ENCODE measurements at regions not wholly inside any gene's neighbourhood (a gene's known extent, or its start where the extent isn't known, plus 50 kb on each side); places are given as distances from the start of the nearest gene placed in this dataset.
A peak's percentile ranks its signal among the peaks of the same experiment; 100 is the strongest.
"Not testable (repeated sequence)": the region's sequence is repeated elsewhere in the genome, so short reads cannot be mapped to it uniquely, and the experiment has no call there.

DNA sequence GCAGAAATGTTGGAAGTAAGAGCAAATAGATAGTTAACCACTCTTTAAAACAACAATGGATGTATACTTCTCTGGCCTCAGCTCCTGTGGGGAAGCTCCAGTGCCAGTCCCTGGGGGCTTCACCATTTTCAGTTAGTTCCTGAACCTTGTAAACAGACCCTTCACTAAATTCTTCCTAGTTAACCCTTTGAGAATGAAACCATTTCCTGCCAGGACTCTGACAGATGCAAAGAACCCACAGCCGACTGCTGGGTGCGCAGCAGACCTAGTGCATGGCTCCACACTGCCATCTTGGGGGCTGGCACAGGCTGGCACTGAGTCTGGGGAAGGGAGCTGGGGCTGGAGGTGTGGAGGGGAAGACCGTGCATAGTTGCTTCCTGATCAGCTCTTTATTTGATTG lies 244.4 kb downstream of the CEP170 start:
- H3K27ac ChIP-seq (ENCODE audit: low read length); H3K27me3 ChIP-seq (ENCODE audit: control insufficient read depth, insufficient read depth, low read length); H3K9me3 ChIP-seq (ENCODE audit: control insufficient read depth, low read depth, low read length); DNase-seq; H3K36me3 ChIP-seq (ENCODE audit: control insufficient read depth, insufficient read depth, low read length); H3K4me3 ChIP-seq (ENCODE audit: low read length); H3K4me1 ChIP-seq (ENCODE audit: control insufficient read depth, insufficient read depth, low read length): not testable (repeated sequence)
- WGBS (ENCODE audit: insufficient coverage, low lambda C conversion rate) = no CpG with 5 or more reads among the region's 3 CpGs

- not testable (repeated sequence) for H3K4me3 ChIP-seq (ENCODE audit: low read length); H3K27ac ChIP-seq (ENCODE audit: low read length); H3K27me3 ChIP-seq (ENCODE audit: control insufficient read depth, insufficient read depth, low read length); H3K4me1 ChIP-seq (ENCODE audit: control insufficient read depth, insufficient read depth, low read length); H3K9me3 ChIP-seq (ENCODE audit: control insufficient read depth, low read depth, low read length); H3K36me3 ChIP-seq (ENCODE audit: control insufficient read depth, insufficient read depth, low read length); DNase-seq
- WGBS (ENCODE audit: insufficient coverage, low lambda C conversion rate) = no CpG with 5 or more reads among the region's 4 CpGs
Measured at GRCh38 chr1:243001003-243001402, 254.1 kb downstream of the CEP170 start.

GRCh38 chr1:242992776-242993175 lies 262.3 kb downstream of the CEP170 start:
- H3K4me3 ChIP-seq (ENCODE audit: low read length); H3K9me3 ChIP-seq (ENCODE audit: control insufficient read depth, low read depth, low read length); H3K27me3 ChIP-seq (ENCODE audit: control insufficient read depth, insufficient read depth, low read length); H3K36me3 ChIP-seq (ENCODE audit: control insufficient read depth, insufficient read depth, low read length); DNase-seq; H3K27ac ChIP-seq (ENCODE audit: low read length); H3K4me1 ChIP-seq (ENCODE audit: control insufficient read depth, insufficient read depth, low read length): not testable (repeated sequence)
- no CpG with 5 or more reads among the region's 3 CpGs for WGBS (ENCODE audit: insufficient coverage, low lambda C conversion rate)

GRCh38 chr1:242985096-242985495 lies 270.0 kb downstream of the CEP170 start:
- not testable (repeated sequence) for H3K4me3 ChIP-seq (ENCODE audit: low read length); H3K4me1 ChIP-seq (ENCODE audit: control insufficient read depth, insufficient read depth, low read length); H3K27me3 ChIP-seq (ENCODE audit: control insufficient read depth, insufficient read depth, low read length); H3K27ac ChIP-seq (ENCODE audit: low read length); H3K36me3 ChIP-seq (ENCODE audit: control insufficient read depth, insufficient read depth, low read length); H3K9me3 ChIP-seq (ENCODE audit: control insufficient read depth, low read depth, low read length)
- DNase-seq = peak; percentile 28 to 69
- no CpG with 5 or more reads among the region's 3 CpGs for WGBS (ENCODE audit: insufficient coverage, low lambda C conversion rate)

GRCh38 chr1:242973341-242973740 lies 281.7 kb downstream of the CEP170 start:
- not testable (repeated sequence) for H3K27me3 ChIP-seq (ENCODE audit: control insufficient read depth, insufficient read depth, low read length); H3K4me3 ChIP-seq (ENCODE audit: low read length)

GRCh38 chr1:242966892-242967291 lies 288.2 kb downstream of the CEP170 start:
- Histone ChIP-seq H3K4me1 (ENCODE audit: control insufficient read depth, insufficient read depth, low read length) (no peaks in the 10 kb centered on the region), H3K9me3 (ENCODE audit: control insufficient read depth, low read depth, low read length) (no peaks in the 10 kb centered on the region), H3K36me3 (ENCODE audit: control insufficient read depth, insufficient read depth, low read length) (no peaks in the 10 kb centered on the region), H3K27ac (ENCODE audit: low read length) (no peak overlapping the region), H3K27me3 (ENCODE audit: control insufficient read depth, insufficient read depth, low read length) (no peaks in the 10 kb centered on the region), H3K4me3 (ENCODE audit: low read length) (no peak overlapping the region)
- no peak for DNase-seq
- WGBS (ENCODE audit: insufficient coverage, low lambda C conversion rate) = no CpG with 5 or more reads among the region's 3 CpGs

More at GRCh38 chr1:242973341-242973740, 281.7 kb downstream of the CEP170 start:
- H3K36me3 ChIP-seq (ENCODE audit: control insufficient read depth, insufficient read depth, low read length); H3K9me3 ChIP-seq (ENCODE audit: control insufficient read depth, low read depth, low read length); H3K4me1 ChIP-seq (ENCODE audit: control insufficient read depth, insufficient read depth, low read length); DNase-seq; H3K27ac ChIP-seq (ENCODE audit: low read length): not testable (repeated sequence)
- WGBS (ENCODE audit: insufficient coverage, low lambda C conversion rate) = no CpG with 5 or more reads among the region's 3 CpGs

DNA sequence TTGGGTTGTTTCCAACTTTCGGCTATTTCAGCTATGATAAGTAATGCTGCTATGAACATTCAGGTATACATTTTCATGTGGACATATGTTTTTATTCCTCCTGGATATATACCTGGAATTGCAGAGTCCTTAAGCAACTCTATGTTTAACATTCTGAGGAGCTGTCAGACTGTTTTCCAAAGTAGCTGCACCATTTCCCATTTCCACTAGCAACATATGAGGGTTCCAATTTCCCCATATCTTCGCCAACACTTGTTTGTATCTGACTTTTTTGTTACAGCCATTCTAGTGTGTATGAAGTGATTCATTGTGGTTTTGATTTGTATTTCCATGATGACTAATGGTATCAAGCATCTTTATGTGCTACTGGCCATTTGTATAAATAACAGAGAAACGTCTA lies 295.7 kb downstream of the CEP170 start:
- not testable (repeated sequence) for H3K27me3 ChIP-seq (ENCODE audit: control insufficient read depth, insufficient read depth, low read length); H3K36me3 ChIP-seq (ENCODE audit: control insufficient read depth, insufficient read depth, low read length); H3K4me1 ChIP-seq (ENCODE audit: control insufficient read depth, insufficient read depth, low read length); H3K27ac ChIP-seq (ENCODE audit: low read length); H3K4me3 ChIP-seq (ENCODE audit: low read length); DNase-seq; H3K9me3 ChIP-seq (ENCODE audit: control insufficient read depth, low read depth, low read length)
- no CpG with 5 or more reads among the region's 3 CpGs for WGBS (ENCODE audit: insufficient coverage, low lambda C conversion rate)

DNA sequence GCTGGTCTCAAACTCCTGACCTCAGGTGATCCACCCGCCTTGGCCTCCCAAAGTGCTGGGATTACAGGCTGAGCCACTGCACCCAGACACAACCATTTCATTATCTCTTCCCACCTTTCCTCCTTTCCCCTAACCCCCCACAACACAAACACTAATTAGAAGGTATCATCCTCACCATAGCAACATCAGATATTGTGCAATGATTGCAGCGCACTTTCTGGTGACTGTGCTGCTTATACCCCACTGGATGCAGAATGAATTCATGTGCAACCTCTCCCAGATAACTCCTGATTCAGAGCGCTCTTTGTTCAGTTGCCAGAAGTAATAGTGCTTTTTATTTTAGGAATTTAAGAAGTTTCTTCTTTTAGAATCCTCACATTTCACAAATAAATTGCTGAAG lies 300.1 kb downstream of the CEP170 start:
- H3K36me3 ChIP-seq (ENCODE audit: control insufficient read depth, insufficient read depth, low read length); H3K27ac ChIP-seq (ENCODE audit: low read length); H3K27me3 ChIP-seq (ENCODE audit: control insufficient read depth, insufficient read depth, low read length); H3K4me3 ChIP-seq (ENCODE audit: low read length); H3K9me3 ChIP-seq (ENCODE audit: control insufficient read depth, low read depth, low read length); DNase-seq; H3K4me1 ChIP-seq (ENCODE audit: control insufficient read depth, insufficient read depth, low read length): not testable (repeated sequence)
- WGBS (ENCODE audit: insufficient coverage, low lambda C conversion rate) = no CpG with 5 or more reads among the region's 3 CpGs

- Histone ChIP-seq H3K27me3 (ENCODE audit: control insufficient read depth, insufficient read depth, low read length) (no peaks in the 10 kb centered on the region), H3K4me3 (ENCODE audit: low read length) (no peak overlapping the region), H3K9me3 (ENCODE audit: control insufficient read depth, low read depth, low read length) (no peaks in the 10 kb centered on the region), H3K4me1 (ENCODE audit: control insufficient read depth, insufficient read depth, low read length) (no peaks in the 10 kb centered on the region), H3K27ac (ENCODE audit: low read length) (no peak overlapping the region), H3K36me3 (ENCODE audit: control insufficient read depth, insufficient read depth, low read length) (no peaks in the 10 kb centered on the region)
- DNase-seq = no peak
- WGBS (ENCODE audit: insufficient coverage, low lambda C conversion rate) = no CpG with 5 or more reads among the region's 3 CpGs
Measured at GRCh38 chr1:242946206-242946605, 308.9 kb downstream of the CEP170 start.

GRCh38 chr1:242936725-242937124 lies 318.4 kb downstream of the CEP170 start:
- DNase-seq = not testable (repeated sequence)
- WGBS (ENCODE audit: insufficient coverage, low lambda C conversion rate) = no CpG with 5 or more reads among the region's 11 CpGs

DNA sequence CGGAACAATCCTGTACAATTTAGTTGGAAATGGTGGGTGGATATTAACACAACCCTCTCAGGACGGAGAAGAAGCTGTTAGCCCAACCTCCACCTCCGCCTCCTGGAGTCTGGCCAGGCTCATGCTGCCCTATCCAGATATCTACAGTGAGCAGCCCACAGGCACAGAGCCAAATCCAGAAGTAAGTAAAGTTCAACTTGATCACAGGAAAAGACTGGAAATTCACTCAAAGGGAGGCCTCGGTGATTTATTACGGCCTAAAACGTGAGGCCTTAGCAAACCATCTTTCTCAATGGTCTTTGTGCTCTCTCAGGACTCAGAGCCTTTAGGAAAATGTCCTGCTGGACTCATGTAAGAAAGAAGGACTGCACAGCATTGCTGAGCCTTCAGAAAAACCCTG lies 330.4 kb downstream of the CEP170 start:
- H3K4me3 ChIP-seq (ENCODE audit: low read length); H3K27me3 ChIP-seq (ENCODE audit: control insufficient read depth, insufficient read depth, low read length); H3K4me1 ChIP-seq (ENCODE audit: control insufficient read depth, insufficient read depth, low read length); H3K36me3 ChIP-seq (ENCODE audit: control insufficient read depth, insufficient read depth, low read length); H3K27ac ChIP-seq (ENCODE audit: low read length); H3K9me3 ChIP-seq (ENCODE audit: control insufficient read depth, low read depth, low read length): not testable (repeated sequence)
- WGBS (ENCODE audit: insufficient coverage, low lambda C conversion rate) = no CpG with 5 or more reads among the region's 6 CpGs
- DNase-seq = peak in 1 of 2 donors; percentile 1

More at GRCh38 chr1:242936725-242937124, 318.4 kb downstream of the CEP170 start:
- H3K27ac ChIP-seq (ENCODE audit: low read length); H3K9me3 ChIP-seq (ENCODE audit: control insufficient read depth, low read depth, low read length); H3K36me3 ChIP-seq (ENCODE audit: control insufficient read depth, insufficient read depth, low read length); H3K4me1 ChIP-seq (ENCODE audit: control insufficient read depth, insufficient read depth, low read length); H3K27me3 ChIP-seq (ENCODE audit: control insufficient read depth, insufficient read depth, low read length); H3K4me3 ChIP-seq (ENCODE audit: low read length): not testable (repeated sequence)
